NCI-H774 (cell line): ENCODE measurements at regions not wholly inside any gene's neighbourhood (a gene's known extent, or its start where the extent isn't known, plus 50 kb on each side); places are given as distances from the start of the nearest gene placed in this dataset.
"Not testable (repeated sequence)": the region's sequence is repeated elsewhere in the genome, so short reads cannot be mapped to it uniquely, and the experiment has no call there.

Experiments used
- DNase-seq: peaks from one replicate; lab custom pipeline; 2025; lab: John Stamatoyannopoulos, UW

DNA sequence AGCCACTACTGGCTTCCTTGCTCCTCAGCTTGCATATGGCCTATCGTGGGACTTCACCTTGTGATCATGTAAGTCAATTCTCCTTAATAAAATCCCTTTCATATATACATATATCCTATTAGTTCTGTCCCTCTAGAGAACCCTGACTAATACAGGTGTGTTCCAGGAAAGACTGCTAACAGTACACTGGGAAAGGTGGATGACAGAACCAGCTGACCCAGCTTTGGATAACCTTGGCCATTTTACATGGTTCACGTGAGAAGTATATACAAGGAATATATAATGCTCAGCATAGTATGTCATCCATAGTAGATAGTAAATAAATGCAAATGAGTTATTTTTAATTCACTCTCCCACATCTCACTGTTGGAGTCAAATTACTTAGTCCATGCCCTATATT is 1003.5 kb downstream of the SORCS3 start:
- DNase-seq, result no peak

DNA sequence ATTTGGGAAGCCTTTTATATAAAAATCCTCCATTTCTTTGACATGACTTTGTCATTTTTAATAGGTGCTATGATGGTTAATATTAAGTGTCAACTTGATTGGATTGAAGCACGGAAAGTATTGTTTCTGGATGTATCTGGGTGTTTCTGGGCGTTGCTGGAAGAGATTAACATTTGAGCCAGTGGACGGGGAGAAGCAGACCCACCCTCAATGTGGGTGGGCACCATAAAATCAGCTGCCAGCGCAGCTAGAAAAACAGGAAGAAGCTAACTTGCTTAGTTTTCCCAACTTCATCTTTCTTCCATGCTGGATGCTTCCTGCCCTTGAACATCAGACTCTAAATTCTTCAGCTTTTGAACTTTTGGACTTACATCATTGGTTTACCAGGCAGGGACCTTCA is 1003.0 kb downstream of the SORCS3 start:
- no peak for DNase-seq

DNA sequence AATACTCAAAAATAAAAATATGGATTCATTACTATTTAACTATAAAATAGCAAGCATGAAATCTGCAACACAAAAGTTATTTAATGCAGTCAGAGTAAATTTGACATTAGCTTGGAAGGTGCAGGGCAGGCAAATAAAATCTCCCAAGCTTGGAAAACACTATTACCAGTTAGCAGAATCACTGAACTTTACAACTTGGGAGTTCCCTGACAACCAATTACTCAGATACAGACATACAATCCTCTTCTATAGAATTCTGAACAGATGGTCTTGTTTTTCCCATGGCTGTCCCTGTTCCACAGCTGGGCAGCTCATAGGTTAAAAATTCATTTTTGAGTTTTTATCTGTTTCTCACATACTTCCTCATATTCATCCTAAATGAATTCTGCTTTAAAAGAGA is 1002.6 kb downstream of the SORCS3 start:
- DNase-seq, result no peak

DNA sequence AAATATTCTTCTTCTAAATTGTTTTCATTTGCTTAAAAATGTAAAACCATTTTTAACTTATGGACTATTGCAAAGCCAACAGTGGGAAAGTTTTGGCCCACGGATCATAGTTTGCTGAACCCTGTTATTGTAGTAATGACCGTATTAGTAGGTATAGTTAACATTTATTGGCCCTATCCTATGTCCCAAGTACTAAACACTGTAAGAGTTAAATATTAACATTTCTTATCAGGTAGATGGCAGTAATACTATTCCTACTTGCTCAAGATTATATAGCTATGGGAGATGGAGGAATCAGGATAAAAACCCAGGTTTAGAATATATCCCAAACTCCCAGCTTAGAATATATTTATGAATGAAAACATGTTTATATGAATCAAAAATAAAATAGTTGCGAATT is 993.2 kb downstream of the SORCS3 start:
- no peak for DNase-seq

DNA sequence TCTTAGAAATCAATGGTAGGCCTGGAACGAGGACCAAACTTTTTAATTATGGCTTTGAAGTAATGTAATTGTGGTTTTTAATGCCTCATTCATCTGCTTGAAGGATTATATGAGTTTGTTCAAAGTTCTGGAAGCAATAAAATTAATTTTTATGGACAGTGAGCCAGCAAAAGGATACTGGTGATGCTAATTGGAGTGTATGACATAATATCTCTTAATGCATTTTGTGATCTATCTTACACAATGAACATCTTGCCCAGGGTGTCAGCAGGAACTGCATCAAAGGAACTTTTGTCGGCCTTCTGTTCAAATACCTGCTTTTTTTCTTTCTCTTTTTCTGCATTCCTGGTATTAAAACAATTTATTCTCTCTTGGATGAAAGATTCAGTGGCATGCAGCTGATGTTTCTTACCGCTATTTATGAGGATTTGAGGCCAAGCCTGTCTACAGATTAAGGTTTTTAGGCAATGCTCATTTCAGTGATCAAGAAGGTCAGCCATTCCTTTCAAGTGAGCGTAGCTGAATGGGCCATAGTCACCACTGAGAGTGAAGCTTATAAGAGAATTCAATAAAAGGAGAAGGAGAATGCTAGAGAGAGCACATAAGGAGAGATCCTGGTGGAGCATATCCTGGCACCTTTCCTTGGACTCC is 974.8 kb downstream of the SORCS3 start:
- no peak for DNase-seq

DNA sequence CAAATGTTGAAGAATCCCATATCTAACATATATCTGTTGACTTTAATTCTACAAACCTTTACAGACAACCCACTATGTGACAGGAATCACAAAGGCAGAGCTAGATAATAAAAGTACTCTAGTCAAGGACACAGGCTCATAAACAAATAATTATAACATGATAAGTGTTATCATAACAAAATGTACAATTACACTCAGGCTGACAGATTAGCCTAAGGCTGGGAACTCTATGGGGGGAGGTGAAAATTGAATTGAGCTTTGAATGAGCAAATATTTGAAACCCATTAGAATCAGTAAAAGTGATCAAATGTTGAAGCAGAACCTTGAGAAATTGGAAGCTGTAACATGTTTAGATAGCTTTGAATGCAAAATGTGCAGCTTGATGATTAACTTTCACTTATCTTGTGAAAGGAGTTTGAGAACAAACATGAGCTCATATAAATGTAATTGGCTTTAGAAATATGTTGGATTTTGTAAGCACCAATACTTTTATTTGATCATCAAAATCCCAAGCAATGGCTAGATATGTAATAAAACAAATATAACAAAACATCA is 970.2 kb downstream of the SORCS3 start:
- DNase-seq, result no peak

DNA sequence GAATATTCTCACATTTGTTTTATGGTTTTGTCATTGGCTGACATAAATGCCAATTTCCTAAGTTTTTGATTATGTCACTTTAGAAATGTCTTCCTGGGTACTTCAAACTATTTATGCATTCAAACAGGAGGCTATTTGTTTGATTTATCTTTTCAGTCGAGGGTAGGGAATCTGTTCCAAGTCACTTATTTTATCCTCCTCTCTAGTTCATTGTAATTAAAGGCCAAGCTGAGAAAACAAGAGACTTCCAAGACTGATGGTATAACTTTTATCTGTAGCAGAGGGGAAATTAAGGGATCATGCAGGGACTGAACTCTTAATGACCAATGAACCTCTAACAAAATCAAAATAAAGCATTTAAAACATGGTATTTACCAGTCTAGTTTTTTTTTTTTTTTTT is 968.4 kb downstream of the SORCS3 start:
- no peak for DNase-seq

DNA sequence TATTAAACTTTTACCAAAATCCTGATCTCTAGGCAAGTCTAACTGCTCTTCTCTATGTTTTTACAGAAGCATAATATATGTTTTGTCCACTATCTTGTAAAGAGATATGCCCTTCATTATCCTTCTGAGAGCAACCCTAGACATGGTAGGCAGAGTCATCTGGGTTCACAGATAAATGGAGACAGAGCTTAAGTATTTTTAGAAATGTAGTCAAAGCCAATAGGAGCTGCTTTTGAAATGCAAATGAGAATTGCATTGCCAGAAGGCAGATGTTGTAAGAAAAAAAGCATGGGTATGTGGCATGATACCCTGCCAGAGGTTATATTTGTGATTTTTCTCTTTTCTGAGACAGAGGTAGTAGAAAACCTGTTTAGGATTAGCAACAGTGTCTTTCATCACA is 964.8 kb downstream of the SORCS3 start:
- no peak for DNase-seq

DNA sequence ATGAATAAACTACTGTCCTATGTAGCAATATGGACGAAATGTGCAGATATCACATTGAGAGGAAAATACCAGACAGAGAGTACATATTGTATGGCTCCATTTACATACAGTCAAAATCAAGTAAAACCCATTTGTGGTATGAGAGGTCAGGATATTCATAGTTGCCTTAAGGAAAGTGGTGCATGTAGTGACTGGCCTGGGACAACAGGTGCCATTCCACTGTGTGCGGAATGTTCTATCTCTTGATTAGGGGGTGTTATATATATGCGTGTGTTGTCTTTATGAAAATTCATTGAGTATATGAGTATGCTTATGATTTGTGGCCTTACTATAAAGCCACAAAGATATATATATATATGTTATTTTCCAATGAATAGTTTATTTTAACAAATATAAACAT is 964.0 kb downstream of the SORCS3 start:
- DNase-seq, result no peak

DNA sequence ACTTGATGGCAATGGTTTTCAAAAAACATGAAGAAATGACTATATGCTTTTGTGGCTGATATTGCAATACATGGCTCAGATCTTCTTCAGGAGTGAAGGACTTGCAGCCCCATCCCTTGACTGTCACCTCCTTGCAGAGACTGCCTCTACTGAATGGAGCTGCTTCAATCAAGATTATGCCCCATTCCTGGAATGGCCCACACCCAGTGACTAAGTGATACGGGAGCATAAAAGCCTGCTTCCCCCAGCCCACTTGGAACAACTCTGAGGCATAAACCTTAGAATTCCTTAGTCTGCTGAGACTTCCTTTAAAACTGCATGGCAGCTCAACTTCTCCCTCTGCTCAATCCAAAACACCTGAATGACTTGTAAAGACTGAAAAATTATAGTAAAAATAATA is 957.1 kb downstream of the SORCS3 start:
- DNase-seq, result no peak

DNA sequence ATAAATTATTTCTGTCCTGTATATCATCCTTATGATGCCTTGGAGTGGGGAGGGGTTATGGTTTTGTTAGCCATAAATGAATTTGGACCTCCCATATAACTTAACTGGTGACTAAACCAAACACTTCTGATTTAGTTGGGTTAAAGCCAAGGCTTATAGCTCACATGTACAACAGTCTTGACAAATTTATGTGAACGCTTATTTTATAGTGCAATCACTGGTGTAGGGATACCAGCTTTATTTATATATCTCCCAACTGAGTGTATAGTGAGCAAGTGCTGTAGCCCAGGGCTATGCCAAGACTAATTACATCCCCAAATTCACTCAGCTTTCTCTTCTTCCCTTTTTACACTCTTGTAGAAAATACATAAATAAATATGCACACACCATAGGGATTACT is 956.2 kb downstream of the SORCS3 start:
- DNase-seq, result no peak

DNA sequence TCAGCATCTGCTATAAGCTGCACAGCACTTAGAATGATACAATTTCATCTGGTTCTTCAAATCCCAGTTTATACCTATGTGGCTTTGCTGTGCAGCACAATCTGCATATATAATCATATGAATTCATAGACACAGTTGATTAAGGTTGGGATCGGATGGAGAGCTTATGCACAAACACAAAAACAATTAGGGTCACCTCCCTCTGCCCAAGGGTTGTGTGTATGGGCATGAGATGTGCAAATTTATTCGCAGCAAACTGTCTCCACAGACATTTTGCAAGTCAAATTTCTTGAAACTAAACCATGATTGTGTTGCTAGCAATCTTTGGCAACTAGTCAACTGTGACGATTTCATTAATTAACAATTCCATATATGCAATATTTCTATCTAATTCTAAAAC is 955.7 kb downstream of the SORCS3 start:
- no peak for DNase-seq

DNA sequence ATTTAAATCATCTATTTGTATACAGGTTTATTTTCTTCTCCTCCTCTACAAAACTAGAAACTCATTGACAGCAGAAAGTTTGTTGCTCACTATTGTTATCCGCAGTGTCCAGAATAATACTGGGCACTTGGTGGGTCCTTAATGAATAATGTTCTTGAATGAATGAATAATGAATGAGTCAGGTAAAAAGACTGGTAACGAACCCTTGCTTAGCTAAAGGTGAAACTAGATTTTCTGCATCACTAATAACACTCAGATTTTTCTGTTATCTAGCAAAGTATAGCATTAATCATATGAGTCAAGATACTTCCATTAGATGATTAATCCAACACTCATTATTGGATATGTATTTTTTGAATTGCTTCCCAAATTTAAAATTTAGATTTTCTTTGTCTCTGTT is 953.2 kb downstream of the SORCS3 start:
- no peak for DNase-seq

DNA sequence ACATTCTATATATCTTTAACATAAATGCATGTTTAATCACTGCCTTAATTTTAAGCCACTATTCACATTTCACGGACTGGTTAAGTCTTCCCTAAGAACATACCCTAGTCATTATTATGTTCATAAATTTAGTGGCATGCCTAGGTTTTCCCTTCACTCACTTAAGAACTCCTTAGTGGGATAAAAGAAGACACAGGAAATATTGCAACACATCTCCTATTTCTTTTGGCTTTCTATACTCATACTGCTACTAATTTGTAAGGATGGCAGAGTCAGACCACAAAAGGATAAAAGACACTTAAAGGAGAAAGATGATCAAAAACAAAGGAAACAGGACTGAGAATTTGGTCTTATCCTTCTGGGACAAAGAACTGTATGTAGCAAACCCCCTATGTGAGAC is 951.4 kb downstream of the SORCS3 start:
- DNase-seq, result no peak

DNA sequence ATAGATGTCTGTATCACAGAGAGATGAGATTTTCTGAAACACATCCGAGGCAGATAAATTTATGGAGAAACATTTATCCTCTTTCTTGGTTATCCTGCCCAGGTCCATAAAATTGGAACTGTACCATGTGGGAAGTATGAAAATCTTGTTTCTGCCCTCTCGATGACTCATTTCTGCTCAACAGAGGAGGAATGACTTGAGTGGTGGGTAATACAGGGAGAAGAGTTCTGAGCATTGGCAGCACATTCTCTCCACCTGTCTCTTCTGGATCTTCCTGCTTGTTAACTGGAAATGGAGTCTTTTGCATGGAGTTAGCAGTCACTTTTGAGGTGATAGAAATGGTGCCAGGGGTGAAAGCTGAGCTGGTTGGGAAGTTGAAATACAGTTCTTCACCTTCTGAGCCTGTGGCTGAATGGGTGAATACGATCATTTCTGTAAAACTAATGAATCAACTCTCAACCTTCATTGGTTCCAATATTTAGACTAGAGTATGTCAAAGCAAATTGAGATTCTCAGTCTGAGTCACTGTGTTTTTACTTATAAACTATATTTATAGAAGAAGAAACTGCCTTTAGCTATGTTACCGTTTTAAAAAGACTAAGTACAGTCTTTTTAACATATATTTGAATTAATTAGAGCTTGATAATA is 945.5 kb downstream of the SORCS3 start:
- no peak for DNase-seq

DNA sequence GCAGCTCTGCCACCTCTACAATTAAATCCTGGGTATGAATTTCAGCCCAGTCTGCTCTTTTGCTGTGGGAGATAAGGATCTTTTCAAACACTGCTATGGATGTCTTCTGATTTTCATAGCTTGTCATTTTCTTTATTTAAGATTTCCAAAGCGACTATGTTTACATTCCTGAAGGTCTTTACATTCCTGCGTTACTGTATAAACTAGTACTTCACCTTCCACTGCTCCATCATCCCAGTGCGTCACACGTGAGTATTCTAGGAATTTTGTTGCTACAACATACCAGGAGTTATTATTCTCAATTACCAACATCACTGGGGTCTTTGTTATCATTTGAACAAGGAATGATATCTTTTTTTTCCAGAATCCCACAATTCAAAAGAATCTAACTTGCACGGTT is 944.7 kb downstream of the SORCS3 start:
- DNase-seq, result no peak

DNA sequence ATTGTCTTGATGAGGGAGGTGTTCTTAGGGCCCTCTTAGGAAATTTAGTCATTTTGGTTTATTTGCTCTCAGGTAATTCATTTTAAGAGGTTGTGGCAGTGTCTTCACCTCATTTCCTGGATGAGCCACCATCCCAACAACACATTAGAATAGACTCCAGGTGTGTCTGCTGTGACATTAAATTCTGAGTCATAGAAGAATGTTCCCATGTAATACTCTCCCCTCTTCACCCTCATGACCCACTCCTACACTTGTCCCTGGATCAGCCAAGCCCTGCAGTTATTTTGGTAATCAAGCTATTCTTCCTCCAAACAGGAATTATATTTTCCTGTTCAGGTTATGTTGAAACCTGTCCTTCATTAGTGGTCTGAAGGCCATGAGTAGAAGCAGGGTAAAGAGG is 944.1 kb downstream of the SORCS3 start:
- DNase-seq, result no peak

DNA sequence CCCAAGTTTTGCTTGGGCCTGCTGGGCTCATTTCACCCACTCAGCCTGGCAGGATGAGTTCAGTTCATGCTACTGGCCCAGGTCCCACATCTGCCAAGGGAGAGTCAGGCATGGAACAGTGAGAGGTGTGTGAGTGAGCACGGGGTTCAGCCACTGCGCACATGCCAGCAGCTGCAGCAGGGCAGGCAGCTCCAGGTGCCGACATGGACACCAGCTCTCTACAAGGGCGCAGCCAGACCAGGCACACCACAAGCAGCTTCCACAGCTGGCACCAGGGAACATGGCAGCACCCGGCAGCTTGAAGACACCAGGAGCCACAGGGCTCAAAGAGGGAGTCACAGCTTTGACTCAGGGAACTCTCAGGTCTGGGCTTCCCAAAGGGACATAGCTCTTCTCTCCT is 938.0 kb downstream of the SORCS3 start:
- no peak for DNase-seq

DNA sequence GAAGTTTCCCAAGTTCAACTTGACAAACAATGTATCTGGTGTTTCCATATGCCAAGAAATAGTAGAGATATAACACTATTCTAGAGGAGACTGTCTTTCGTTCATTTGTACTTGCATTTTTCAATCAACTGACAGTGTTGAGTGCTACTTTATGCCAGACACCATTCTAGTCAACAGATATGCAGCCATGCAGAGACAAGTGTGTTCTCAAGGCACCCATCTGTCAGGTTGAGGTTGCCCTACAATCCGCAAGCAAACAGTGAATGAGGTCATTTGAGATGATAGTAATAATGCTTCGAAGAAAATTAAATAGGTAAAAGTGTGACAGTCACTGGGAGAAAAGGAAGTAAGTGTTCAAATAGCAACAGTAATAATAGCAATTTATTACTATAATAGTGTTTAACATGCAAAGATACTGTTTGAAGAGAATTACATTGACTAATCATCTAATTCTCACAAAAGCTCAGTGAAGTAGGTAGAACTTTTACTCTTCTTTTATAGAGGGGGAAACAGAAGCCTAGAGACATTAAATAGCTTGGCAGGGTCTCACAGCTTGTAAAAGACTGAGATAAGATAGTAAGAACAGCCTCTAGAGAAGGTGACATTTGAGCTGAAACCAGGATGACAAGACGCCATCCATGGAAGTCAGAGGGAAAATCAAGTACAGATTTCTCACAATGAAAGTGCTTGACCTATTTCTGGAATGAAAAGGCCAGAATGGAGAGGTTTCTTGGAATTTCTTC is 936.9 kb downstream of the SORCS3 start:
- DNase-seq, result no peak

DNA sequence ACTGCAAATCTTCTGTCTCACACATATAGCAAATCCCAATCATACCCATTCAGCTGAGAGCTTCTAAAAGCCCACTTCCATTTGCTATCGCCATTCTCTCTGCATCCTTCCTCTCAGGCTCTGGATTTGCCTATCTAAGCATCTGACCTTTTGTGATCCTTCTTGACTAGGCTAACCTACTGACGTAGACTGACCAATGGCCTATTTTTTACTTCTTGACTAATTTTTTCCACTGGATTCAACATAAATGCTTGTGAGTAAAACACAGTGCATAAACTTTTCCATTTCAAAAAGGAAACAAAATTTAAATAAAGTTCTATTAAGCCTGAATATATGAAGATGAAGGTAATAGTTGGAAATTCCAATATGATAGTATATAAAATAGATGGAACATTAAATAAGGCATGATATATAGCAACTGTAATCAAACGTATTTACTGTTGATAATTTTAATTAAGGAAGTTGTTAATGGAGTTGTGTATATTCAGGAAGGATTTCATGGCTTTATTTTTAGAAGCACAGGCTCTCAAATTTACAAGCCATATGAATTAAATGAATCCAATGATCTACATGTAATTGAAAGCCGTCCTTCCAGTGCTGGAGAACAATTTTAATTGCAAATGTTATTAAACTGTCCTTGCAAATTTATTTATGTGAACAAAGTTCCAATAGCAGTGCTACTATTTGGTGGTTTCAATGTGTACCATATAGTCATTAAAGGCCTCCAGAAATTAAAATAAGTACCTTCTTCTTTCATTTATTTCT is 918.4 kb downstream of the SORCS3 start:
- no peak for DNase-seq

DNA sequence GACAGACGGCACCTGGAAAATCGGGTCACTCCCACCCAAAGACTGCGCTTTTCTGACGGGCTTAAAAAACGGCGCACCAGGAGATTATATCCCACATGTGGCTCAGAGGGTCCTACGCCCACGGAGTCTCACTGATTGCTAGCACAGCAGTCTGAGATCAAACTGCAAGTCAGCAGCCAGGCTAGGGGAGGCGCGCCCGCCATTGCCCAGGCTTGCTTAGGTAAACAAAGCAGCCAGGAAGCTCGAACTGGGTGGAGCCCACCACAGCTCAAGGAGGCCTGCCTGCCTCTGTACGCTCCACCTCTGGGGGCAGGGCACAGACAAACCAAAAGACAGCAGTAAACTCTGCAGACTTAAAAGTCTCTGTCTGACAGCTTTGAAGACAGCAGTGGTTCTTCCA is 909.4 kb downstream of the SORCS3 start:
- not testable (repeated sequence) for DNase-seq

DNA sequence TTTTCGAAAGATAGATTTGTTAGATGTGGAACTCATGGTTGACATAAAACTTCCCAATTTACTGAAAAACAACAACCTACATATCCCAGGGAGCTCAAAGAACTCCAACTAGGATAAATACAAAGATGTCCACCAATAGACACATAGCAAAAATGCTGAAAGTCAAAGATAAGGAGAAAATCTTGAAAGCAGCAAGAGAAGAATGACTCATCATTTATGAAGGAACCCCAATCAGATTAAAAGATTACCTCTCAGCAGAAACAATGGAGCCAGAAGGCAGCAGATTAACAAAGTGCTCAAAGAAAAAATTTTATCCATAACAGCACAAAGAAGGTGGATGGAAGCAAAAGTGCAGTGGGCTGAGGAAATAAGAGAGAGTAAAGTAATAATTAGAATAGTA is 908.6 kb downstream of the SORCS3 start:
- DNase-seq, result no peak

DNA sequence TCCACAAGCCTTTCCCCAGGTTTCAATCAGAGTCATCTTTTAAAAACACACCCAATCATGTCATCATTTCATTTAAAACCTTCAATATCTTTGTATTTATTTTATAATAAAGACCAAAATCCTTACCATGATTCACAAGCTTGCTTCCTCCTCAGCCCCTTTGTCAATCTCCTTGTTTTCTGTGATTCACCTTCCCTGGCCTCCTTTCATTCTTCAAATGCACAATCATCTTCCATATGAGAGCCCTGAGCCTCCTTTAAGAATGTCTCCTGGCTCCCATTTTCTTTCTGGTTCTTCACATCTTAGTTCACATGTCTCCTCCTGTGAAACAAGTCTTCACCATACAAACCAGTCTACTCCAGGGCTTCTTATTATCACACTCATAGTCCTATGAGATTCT is 904.0 kb downstream of the SORCS3 start:
- DNase-seq, result no peak
